OCI-LY1 (cell line): ENCODE measurements at regions not wholly inside any gene's neighbourhood (a gene's known extent, or its start where the extent isn't known, plus 50 kb on each side); places are given as distances from the start of the nearest gene placed in this dataset.

Experiments
- EZH2 ChIP-seq: fragments of 200-600 bp; sonication (generic), shearing (Covaris generic); IDR thresholded peaks from 2 replicates; pipeline ENCODE4 v1.8.0; 2017; ENCODE audit warnings: borderline replicate concordance, mixed run types, mild to moderate bottlenecking, antibody characterized with exemption, low read length, moderate library complexity, mixed read lengths
- TF ChIP-seq, protein P1 (sequence below): fragments of 200-600 bp; sonication (generic), shearing (Covaris generic); IDR thresholded peaks from 2 replicates; pipeline ENCODE4 v1.5.1; 2017; ENCODE audit warnings: mild to moderate bottlenecking, antibody characterized with exemption, low read length, moderate library complexity, mixed read lengths

DNA sequence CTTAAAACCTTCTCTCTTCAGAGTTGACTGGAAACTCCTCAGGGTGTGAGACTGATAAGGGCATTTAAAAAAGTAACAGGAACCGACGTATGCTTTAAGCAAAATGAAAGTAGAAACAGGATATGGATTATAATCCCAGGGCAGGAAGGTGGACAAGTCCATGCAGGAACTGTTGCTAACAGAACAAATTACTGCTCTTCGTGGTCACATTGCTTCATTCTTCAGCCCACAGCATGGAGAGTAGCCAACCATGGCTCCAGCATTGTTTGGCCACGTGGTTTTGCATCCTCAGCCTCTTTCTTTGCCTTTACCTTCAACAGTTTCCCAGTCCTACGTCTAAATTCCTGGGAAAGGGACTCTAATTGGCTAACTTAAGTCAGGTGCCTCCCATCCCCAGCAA, 563.1 kb upstream of the ISX start:
- TF ChIP-seq, protein P1, sequence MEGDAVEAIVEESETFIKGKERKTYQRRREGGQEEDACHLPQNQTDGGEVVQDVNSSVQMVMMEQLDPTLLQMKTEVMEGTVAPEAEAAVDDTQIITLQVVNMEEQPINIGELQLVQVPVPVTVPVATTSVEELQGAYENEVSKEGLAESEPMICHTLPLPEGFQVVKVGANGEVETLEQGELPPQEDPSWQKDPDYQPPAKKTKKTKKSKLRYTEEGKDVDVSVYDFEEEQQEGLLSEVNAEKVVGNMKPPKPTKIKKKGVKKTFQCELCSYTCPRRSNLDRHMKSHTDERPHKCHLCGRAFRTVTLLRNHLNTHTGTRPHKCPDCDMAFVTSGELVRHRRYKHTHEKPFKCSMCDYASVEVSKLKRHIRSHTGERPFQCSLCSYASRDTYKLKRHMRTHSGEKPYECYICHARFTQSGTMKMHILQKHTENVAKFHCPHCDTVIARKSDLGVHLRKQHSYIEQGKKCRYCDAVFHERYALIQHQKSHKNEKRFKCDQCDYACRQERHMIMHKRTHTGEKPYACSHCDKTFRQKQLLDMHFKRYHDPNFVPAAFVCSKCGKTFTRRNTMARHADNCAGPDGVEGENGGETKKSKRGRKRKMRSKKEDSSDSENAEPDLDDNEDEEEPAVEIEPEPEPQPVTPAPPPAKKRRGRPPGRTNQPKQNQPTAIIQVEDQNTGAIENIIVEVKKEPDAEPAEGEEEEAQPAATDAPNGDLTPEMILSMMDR = no peak
- TF ChIP-seq EZH2 = no peak
